Thyroid gland (tissue), 4 donors: ENCODE measurements at regions not wholly inside any gene's neighbourhood (a gene's known extent, or its start where the extent isn't known, plus 50 kb on each side); places are given as distances from the start of the nearest gene placed in this dataset.

Source experiments
- POLR2A ChIP-seq, 2 donors: fragments of 450-650 bp; IDR thresholded peaks; one replicate each; pipeline ENCODE4 v1.6.1; 2017; ENCODE audit warnings: antibody characterized with exemption in 2 of 2, mild to moderate bottlenecking in 2 of 2, moderate library complexity in 1 of 2
- TF ChIP-seq, protein P1 (sequence below), 6 experiments: fragments of 200-600 bp in 3 of 6; fragments of 450-650 bp in 3 of 6; sonication (generic) in 3 of 6; IDR thresholded peaks; one replicate each; pipeline ENCODE4 v1.5.1; 2016 to 2019; ENCODE audit warnings: antibody characterized with exemption in 6 of 6, mild to moderate bottlenecking in 2 of 6, inconsistent platforms in 1 of 6, moderate library complexity in 1 of 6

DNA sequence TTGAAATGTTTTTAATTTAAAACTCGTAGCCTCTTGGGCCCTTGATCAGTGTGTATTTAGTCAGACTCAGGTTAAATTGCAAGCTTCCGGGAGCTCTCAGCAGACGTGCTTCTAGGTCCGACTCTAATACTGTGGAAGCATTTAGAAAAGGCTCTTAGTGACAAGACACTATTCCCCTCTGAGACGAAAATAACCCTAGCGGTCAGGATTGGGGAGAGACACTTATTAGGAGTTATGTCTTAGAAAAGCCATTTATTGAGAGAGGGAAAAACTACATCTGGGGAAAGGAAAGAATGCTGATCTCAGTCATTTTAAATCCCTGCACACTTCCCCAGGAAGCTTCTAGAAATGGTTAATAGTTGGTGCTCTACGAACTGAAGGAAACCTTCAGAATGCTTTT, 110.5 kb upstream of the NCK2 start:
- no peak for TF ChIP-seq POLR2A (IDR thresholded peaks at IDR 0.05)
- TF ChIP-seq, protein P1, sequence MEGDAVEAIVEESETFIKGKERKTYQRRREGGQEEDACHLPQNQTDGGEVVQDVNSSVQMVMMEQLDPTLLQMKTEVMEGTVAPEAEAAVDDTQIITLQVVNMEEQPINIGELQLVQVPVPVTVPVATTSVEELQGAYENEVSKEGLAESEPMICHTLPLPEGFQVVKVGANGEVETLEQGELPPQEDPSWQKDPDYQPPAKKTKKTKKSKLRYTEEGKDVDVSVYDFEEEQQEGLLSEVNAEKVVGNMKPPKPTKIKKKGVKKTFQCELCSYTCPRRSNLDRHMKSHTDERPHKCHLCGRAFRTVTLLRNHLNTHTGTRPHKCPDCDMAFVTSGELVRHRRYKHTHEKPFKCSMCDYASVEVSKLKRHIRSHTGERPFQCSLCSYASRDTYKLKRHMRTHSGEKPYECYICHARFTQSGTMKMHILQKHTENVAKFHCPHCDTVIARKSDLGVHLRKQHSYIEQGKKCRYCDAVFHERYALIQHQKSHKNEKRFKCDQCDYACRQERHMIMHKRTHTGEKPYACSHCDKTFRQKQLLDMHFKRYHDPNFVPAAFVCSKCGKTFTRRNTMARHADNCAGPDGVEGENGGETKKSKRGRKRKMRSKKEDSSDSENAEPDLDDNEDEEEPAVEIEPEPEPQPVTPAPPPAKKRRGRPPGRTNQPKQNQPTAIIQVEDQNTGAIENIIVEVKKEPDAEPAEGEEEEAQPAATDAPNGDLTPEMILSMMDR (IDR thresholded peaks at IDR 0.05), result no peak
